ENCODE measurements at regions not wholly inside any gene's neighbourhood (a gene's known extent, or its start where the extent isn't known, plus 50 kb on each side); places are given as distances from the start of the nearest gene placed in this dataset.
A peak's percentile ranks its signal among the peaks of the same experiment; 100 is the strongest.
"Not testable (repeated sequence)": the region's sequence is repeated elsewhere in the genome, so short reads cannot be mapped to it uniquely, and the experiment has no call there.

DNA sequence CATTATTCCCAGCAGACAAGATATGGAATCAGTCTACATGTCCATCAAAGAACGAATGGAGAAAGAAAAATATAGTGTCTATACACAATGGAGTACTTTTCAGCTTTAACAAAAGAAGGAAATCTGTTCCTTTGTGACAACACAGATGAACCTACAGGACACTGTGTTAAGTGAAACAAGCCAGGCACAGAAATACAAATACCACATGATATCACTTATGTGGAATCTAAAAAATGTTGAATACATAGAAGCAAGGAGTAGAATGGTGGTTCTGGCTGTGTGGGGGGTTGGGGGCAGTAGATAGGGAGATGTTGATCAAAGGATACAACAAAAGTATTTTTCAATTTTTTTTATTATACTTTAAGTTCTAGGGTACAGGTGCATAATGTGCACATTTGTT is 347.7 kb upstream of the MAP2 start:
- DNase-seq = no peak

DNA sequence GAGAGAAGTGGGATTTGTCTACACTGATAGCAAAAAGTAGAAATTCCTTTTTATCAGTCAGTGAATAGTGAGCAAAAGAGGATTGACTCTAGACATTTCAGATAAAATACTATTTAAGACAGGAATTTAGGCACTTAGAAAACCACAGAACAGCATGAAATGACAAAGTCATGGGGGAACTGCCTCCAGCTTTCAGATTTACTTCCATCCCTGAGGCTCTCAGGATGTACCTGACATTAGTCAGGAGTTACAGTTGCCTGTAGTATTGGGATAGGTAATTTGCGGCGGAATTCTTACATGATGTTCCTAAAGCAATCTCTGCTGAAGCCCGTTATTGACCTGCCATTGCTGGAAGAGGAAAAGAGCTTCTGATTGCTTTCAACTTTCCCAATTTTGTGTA is 337.1 kb upstream of the MAP2 start:
- DNase-seq = no peak

DNA sequence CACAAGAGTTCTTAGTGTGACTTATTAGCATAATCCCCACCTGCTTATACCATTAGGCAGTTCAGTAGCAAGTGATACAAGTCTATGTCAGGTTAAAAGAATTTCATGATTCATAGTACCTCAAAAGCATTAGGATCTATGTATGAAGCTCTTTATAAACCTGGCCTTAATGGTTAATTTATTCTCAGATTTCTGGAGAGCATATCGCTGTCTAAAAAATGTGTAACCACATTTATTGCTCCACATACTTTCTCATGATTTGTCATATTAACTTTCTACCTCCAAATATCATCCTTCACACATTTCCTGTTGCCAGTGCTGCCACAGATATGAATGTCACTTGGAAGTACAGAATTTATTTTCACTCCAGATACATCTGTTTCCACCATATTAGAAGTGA is 332.8 kb upstream of the MAP2 start:
- DNase-seq = no peak

DNA sequence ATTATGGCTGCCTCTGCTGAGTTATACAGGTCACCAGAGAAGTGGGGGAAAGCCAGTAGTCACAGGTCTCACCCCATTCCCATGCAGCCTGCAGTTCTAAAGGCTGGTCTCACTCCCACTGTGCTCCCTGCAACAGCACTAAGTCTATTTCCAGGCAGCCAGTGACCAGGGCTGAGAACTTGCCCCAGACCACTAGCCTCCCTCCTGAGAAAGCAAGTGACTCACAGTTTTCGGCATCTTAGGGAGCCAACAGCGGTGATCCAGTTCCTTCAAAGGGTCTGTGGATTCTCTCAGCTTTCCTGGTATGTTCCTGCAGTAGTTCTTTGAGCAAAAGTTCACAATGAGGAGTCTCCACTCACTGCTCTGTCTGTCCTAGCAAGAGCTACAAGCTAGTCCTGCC is 329.6 kb upstream of the MAP2 start:
- no peak for DNase-seq

DNA sequence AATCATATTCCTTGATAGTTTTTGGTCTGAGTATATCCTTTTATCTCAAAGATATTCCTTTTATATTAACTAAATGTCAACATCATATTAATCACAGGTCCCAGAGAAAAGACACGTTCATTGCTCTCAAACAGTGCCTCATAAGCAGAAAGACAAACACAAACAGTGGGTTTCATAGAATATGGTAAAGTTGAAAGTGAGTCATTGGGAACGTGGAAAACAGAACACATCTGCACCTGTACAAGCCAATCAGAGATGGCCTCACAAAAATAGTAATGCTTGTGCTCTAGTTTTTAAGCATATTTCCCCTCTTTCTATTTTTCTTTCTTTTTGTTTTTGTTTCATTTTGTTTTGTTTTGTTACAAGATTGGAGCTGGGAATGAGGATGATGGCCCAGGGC is 328.4 kb upstream of the MAP2 start:
- no peak for DNase-seq

DNA sequence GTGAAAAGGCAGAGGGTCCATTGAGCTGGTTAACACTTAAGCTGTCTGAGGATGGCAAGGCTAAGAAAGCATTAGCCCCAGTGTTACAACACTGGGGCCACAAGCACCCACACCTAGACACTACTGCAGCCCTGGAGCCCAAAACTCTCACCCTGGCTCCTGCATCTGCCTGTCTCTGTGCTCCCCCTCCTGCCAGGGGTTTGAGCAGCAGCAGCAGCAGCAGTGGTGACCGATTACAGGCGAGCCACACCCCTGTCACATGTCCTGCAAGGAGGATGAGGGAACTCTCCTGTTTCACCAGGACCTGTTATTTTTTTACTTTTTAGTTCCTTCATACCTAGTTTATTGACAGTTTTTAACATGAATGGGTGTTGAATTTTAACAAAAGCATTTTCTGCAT is 326.7 kb upstream of the MAP2 start:
- DNase-seq = no peak

DNA sequence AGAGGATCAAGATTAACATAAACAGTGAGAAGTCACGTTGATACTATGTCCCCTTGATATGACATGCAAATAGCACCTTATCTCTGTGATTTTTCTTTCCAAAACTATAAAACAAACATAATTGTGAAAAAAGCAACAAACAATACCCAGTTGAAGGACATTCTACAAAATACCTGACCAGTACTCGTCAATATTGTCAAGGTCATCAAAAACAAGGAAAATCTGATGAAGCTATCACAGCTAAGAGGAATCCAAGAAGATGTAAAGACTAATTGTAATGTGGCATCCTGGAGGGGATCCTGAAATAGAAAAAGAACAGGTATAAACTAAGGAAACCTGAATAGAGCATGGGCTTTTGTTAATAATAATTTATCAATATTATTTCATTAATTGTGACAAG is 321.5 kb upstream of the MAP2 start:
- no peak for DNase-seq

DNA sequence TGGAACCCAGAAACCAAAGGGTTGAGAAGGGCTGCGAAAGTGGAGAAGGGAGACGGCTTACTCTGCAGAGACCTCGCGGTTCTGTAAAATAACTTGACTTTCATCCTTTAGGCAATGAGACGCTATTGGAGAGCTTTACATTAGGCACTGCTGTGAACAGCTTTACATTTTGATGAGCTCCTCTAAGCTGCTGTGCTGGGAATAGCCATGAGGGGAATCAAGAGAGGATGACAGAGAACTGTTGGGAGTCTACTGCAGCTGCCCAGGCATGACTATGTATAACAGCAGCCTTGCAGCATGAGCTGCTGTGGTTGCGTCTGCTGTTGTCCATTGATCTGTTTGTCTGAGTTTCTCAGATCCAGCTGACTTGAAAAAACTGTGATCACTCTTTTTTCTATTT is 310.8 kb upstream of the MAP2 start:
- no peak for DNase-seq

DNA sequence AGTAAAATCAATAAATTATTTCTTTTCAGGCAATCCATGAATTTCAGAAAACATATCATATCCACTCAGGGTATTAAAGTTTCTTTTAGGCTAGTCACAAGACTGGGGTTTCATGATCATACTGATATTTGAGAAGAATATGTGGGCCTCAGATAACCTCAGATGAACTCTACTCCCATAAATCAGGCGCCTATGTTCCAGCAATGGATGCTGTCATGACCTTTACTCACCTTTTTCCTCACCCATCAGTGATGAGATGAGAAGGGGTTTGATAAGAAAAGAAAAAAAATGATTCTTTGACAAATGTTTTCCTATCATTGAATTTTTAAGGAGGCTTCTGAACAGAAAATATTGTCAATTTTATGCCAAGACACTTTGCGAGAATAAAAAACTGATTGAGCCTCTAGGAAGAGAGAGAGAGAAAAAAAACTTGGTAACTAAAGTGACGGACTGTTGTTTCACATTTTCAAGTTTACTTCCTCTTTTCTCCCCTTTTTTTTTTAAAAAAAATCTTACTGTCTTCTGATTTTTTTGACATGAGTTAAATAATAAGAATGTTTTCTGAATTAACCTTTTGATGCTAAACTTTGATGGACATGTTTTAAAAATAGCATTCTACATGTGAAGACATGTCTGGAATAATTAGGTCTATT is 309.1 kb upstream of the MAP2 start:
- DNase-seq = no peak

DNA sequence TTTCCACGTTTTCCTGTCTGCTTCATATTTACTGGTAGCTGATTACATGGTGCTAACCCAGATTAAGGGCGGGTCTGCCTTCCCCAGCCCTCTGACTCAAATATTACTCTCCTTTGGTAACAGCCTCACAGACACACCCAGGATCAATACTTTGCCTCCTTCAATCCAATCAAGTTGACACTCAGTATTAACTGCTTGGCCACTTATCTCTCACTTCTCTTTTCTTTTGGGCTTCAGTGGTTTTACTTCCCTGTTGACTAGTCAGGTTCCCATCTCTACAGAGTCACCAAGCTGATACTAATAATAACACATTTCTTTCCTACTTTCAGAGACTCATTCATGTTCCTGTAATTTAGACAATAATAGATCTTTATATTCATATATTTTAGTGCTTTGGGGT is 302.2 kb upstream of the MAP2 start:
- DNase-seq = no peak

DNA sequence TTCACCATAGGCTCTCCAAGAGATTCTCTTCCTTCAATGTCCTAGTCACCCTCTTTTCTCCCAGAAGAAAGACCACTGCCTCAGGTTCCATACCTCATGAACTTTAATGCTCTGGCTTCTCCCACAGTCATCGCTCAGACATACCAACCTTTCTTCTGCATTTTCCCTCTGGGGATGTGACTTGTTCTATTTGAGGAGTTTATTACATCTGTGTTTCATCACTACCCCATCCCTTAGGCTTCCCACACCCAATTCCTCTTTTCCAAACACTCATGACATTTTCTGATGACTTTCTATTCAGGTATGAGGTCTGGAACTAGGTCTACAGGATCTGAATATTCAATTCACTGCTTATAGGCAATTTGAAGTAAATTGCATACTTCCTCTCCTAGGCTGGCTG is 298.6 kb upstream of the MAP2 start:
- no peak for DNase-seq

DNA sequence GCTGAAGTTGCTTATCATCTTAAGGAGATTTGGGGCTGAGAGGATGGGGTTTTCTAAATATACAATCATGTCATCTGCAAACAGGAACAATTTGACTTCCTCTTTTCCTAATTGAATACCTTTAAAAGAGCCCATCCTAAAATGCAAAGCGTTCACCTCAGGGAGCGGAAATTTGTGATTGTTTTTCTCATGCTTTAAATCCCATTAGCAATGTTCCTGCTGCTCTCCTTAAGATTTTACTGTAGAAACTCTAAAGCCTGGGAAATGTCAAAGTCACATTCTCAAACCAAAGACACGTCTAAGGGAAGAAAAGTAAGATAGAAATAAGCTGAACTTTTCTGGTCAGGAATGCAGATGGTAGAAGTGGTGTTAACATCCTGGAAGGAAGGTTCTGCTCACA is 285.8 kb upstream of the MAP2 start:
- DNase-seq = no peak

DNA sequence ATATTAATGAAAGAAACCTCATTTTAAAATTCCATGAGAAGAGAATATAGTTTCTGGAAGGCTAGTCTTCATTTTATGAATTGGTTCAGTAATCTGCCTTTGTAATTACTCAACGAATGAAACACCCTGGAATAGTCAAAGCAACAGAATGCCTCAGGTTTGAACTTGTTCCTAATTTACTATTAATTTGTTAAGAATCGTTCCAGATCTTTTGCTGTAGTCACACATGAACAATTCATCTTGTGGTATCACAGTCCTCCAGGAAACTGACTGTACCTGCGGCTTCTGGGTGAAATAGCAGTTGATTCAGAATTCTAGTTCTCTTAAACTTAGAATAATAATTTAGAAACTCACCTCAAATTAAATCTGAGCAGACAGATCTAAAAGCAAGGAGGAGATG is 282.7 kb upstream of the MAP2 start:
- DNase-seq = no peak

DNA sequence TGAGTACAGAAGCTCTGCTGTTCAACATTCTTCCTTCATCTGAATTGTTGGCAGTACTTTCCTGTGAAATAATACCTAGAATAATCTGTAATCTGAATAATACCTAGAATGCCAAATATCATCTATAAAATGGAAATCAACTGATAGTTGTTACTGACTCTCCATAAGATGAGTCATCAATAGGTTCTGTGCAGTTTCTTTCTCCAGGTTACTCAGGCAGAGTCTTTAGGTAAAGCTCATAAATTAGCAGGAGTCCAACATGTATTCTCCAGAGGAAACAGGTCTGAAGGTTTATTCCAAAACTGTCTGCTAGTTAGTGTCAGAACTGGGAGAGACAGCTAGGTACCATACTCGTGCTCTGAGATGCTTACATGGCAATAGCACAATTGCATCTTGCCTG is 282.0 kb upstream of the MAP2 start:
- DNase-seq = no peak

DNA sequence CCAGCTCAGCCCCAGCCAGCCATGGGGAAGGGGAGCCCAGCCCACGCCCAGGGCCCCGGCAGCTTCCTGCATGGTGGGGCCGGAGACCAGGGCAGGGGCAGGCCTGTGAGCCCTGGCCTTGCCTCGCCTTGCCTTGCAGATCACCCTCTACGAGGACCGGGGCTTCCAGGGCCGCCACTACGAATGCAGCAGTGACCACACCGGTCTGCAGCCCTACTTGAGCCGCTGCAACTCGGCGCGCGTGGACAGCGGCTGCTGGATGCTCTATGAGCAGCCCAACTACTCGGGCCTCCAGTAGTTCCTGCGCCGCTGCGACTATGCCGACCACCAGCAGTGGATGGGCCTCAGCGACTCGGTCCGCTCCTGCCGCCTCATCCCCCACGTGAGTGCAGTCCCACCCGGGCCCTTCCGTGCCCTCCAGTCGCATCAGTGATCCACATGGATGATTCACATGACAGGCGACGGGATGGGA is 278.6 kb upstream of the MAP2 start:
- not testable (repeated sequence) for DNase-seq

DNA sequence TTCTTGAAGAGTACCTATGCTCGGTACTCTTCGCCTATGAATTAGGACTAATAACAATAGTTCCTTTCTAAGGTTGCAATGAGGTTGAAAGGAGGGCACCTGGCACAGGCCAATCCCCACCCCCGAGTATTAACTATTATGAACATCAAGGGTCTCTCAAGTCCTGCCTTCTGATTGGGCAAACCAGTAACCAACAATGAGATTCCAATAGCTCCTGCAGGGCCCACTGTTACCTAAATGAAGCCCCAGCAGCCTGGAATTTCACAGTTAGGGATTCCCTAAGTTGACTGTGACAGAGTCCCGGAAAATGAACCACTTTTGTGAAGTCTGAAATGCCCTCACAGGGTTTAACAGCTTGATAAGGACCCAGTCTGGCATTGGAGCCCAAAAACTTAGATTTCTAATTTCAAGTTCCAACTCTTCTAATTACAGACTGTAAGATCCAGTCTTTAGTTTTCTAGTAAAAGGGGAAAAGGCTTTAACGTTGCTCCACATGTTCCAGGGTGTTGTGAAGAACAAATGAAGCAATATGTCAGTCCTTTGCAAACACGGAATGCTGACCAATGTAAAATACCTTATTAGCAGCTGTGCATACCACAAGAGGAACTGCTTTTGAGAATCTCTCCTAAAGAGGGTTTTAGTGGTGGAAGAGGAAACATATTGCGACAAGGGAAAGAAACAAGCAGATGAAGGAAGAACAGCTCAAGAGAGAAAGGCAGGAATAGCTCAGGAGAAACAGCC is 277.7 kb upstream of the MAP2 start:
- no peak for DNase-seq

DNA sequence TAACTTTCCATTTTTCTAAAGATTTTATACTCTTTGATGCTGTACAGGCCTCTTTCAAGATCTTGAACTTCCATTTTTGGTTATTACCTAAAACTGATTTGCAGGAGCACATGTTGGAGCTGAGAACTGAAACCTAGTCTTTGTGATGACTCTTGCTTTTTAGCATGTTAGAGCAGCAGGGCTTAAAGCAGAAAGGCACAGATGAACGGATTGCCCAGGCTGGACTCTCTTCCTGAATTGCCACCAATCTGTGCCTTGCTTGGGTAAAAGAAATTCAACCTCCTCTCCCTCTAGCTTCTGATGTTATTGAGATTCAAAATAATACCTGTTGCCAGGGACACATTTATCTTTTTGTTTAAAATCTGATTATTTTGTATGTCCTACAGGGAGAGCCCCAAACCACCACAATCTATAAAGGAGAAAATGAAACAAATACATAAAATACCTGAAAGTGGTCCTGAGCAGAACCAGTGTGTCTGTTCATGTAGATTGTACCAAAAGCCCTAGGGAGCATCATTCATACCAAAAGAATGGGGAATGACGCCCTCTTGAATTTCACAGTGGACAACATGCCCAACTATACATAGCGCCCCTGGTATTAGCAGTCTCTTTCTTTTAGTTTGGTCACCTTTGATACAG is 277.0 kb upstream of the MAP2 start:
- no peak for DNase-seq

DNA sequence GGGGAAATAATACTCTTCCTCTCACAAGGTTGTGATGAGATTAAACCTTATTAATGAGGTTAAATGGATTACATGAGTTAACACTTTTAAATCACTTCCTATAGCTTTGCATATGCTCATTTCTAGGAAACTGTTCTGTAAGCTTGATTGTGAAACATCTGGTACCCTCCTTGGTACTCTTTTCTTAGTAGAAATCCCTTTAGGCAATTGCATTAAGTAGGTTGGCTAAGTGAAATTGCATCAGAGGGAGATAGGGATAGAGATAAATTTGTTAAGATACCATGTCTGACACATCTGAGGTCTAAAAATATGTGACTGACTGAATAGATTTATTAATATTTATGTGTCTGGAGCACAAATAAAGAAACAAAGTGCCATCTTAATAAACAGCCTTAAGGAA is 275.9 kb upstream of the MAP2 start:
- DNase-seq = peak; percentile 8

DNA sequence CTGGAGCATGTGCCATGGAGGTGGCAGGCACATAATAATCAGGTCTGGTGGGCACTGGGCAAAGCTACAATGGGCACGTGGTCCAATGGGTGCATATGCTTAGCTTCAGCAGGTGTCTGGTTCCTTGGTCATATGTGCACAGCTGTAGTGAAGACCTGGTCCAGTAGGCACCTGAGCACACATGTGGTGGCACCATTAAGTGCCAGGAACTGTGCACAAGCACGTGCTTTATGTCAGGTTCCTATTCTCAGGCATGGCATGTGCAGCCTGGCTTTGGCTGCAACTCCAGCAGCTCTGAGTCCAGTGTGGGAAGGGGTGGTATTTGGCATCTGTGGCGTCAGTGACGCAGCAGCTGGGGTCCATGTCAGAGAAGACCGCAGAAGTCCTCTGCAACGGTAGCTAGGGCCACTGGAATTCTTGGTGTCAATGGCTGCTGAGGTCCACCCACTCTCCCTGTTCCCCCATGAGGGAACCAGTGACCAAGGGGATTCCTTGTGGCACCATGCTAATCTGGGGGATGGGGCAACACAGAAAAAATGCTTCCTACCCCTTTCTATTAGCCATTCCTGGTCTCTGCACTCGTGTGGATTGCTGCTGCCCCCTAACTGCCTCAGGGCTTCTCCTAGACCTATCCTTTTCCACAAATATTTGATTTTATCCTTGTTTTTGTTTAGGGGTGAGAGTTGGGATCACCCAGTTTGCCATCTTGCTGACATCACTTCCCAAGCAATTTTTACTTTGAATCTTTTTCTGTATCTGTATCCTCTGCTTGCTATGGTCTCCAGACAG is 262.9 kb upstream of the MAP2 start:
- DNase-seq = no peak

DNA sequence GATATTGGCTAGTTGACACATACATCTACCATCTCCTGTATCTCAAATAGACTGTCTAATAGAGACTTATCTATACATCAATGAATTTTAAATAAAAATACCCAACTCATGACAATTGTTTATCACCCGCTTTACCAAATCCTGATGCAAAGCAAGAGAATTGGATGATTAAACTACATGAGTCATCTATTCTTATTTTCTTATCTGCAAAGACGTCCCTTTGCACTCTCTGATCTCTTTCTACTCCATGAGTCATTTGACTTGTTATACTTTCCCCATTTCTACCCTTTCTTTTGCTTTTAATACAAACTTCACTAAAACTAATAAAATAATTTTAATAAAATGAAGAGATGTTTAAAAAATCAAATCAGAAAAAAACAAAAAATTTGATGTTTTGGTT is 261.7 kb upstream of the MAP2 start:
- no peak for DNase-seq

DNA sequence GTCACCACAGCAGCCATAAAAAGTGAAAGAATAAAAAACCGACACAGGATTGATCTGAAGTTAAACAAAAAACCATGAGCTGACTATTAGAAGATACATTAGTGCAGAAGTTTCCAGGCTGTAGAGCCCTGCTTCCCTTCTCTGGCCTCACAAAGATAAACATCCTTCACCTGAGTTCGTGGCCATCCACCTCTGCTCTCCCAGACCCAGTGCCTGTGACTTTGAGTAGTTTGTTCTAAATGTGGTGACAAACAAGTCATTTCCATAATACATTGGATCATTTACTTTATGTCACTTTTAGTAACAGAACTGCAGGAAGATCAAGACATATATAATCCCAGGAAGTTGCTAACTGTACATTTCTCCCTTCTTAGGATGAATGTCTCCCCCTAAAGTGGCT is 241.9 kb upstream of the MAP2 start:
- no peak for DNase-seq

DNA sequence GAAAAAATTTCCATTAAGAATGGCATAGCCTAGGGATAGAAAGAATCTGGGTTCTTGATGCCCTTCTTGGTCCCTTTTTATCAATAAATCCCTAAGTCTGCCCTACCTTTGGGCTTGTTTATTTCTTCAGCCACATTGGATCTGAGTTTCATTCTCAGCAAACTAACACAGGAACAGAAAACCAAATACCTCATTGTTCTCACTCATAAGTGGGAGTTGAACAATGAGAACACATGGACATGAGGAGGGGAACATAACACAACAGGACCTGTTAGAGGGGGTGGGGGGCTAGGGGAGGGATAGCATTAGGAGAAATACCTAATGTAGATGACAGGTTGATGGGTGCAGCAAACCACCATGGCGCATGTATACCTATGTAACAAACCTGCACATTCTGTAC is 237.0 kb upstream of the MAP2 start:
- DNase-seq = not testable (repeated sequence)

DNA sequence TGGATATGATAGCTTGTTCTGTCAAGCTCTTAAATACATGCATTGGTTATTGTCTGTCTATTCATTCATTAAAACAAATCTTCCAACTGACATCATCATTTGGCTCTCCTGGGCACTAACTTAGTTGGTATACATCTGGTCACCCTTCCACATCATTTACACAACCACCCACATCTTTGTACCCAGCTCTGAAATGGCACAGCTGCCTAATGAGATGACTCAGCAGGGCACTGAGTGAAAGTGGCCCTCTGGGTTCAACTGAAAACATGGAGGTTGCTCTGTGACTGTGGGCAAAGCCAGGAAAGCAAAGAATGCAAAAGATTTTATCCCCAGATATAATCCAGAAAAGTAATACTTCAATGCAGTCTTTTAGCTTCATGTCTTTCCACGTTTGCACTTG is 234.0 kb upstream of the MAP2 start:
- DNase-seq = no peak

DNA sequence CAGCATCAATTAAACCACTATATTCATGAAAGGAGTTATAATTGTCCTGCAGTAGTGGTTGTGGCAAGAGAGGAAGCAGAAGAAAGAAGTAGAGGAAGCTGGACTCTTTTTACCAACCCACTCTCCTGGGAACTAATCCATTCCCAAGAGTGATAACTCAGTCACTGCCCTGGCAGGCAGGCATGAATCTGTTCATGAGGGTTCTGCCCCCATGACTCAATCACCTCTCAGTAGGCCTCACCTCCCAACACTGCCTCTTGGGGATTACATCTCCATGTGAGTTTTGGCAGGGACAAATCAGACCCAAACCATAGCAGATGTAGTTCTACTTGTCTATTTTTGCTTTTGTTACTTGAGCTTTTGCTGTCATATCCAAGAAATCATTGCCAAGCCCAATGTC is 232.7 kb upstream of the MAP2 start:
- no peak for DNase-seq
